ENCODE measurements at regions not wholly inside any gene's neighbourhood (a gene's known extent, or its start where the extent isn't known, plus 50 kb on each side); places are given as distances from the start of the nearest gene placed in this dataset.
A peak's percentile ranks its signal among the peaks of the same experiment; 100 is the strongest.

GRCh38 chr12:40557980-40558379, 134.3 kb upstream of the CNTN1 start:
- no peak for DNase-seq (ENCODE audit: low read depth in 2 of 2)

- DNase-seq (ENCODE audit: low read depth in 2 of 2) = no peak
These were observed 132.4 kb upstream of the CNTN1 start for GRCh38 chr12:40559865-40560264.

- DNase-seq (ENCODE audit: low read depth in 2 of 2) = no peak
These were observed 131.4 kb upstream of the CNTN1 start for GRCh38 chr12:40560848-40561247.

- DNase-seq (ENCODE audit: low read depth in 2 of 2) = no peak
These were observed 130.8 kb upstream of the CNTN1 start for GRCh38 chr12:40561395-40561966.

GRCh38 chr12:40565029-40565633, 127.1 kb upstream of the CNTN1 start:
- DNase-seq (ENCODE audit: low read depth in 2 of 2) = no peak

GRCh38 chr12:40566271-40566670, 126.0 kb upstream of the CNTN1 start:
- DNase-seq (ENCODE audit: low read depth in 2 of 2) = no peak

GRCh38 chr12:40569626-40570179, 122.5 kb upstream of the CNTN1 start:
- peak in 1 of 2 experiments; percentile 6 for DNase-seq (ENCODE audit: low read depth in 2 of 2)

- no peak for DNase-seq (ENCODE audit: low read depth in 2 of 2)
These were observed 119.2 kb upstream of the CNTN1 start for GRCh38 chr12:40573024-40573423.

GRCh38 chr12:40575987-40576386, 116.3 kb upstream of the CNTN1 start:
- no peak for DNase-seq (ENCODE audit: low read depth in 2 of 2)

- no peak for DNase-seq (ENCODE audit: low read depth in 2 of 2)
These were observed 114.4 kb upstream of the CNTN1 start for GRCh38 chr12:40577834-40578233.

- no peak for DNase-seq (ENCODE audit: low read depth in 2 of 2)
These were observed 112.6 kb upstream of the CNTN1 start for GRCh38 chr12:40579687-40580086.

- no peak for DNase-seq (ENCODE audit: low read depth in 2 of 2)
These were observed 111.9 kb upstream of the CNTN1 start for GRCh38 chr12:40580346-40580745.

GRCh38 chr12:40581889-40582288, 110.3 kb upstream of the CNTN1 start:
- DNase-seq (ENCODE audit: low read depth in 2 of 2) = no peak

GRCh38 chr12:40583743-40584142, 108.5 kb upstream of the CNTN1 start:
- DNase-seq (ENCODE audit: low read depth in 2 of 2) = no peak

GRCh38 chr12:40584763-40585162, 107.5 kb upstream of the CNTN1 start:
- no peak for DNase-seq (ENCODE audit: low read depth in 2 of 2)

GRCh38 chr12:40586823-40587222, 105.4 kb upstream of the CNTN1 start:
- no peak for DNase-seq (ENCODE audit: low read depth in 2 of 2)

GRCh38 chr12:40587421-40587820, 104.8 kb upstream of the CNTN1 start:
- DNase-seq (ENCODE audit: low read depth in 2 of 2) = no peak

- DNase-seq (ENCODE audit: low read depth in 2 of 2) = no peak
These were observed 104.3 kb upstream of the CNTN1 start for GRCh38 chr12:40587970-40588369.

GRCh38 chr12:40597133-40597532, 95.1 kb upstream of the CNTN1 start:
- DNase-seq (ENCODE audit: low read depth in 2 of 2) = no peak

GRCh38 chr12:40598073-40598472, 94.2 kb upstream of the CNTN1 start:
- DNase-seq (ENCODE audit: low read depth in 2 of 2) = no peak

- no peak for DNase-seq (ENCODE audit: low read depth in 2 of 2)
These were observed 89.7 kb upstream of the CNTN1 start for GRCh38 chr12:40602562-40602961.

- no peak for DNase-seq (ENCODE audit: low read depth in 2 of 2)
These were observed 77.3 kb upstream of the CNTN1 start for GRCh38 chr12:40614923-40615322.

GRCh38 chr12:40615590-40615989, 76.6 kb upstream of the CNTN1 start:
- no peak for DNase-seq (ENCODE audit: low read depth in 2 of 2)
